Urothelium cell line (cell line): ENCODE measurements at regions not wholly inside any gene's neighbourhood (a gene's known extent, or its start where the extent isn't known, plus 50 kb on each side); places are given as distances from the start of the nearest gene placed in this dataset.
"Not testable (repeated sequence)": the region's sequence is repeated elsewhere in the genome, so short reads cannot be mapped to it uniquely, and the experiment has no call there.

Experiments
- DNase-seq: peaks from one replicate; pipeline ENCODE4 v3.0.0; 2011; ENCODE audit warnings: low spot score, mixed read lengths
- FAIRE-seq: peaks from 2 replicates; lab custom pipeline; 2011; peaks lifted over from hg19 to GRCh38; lab: Jason Lieb, UNC

DNA sequence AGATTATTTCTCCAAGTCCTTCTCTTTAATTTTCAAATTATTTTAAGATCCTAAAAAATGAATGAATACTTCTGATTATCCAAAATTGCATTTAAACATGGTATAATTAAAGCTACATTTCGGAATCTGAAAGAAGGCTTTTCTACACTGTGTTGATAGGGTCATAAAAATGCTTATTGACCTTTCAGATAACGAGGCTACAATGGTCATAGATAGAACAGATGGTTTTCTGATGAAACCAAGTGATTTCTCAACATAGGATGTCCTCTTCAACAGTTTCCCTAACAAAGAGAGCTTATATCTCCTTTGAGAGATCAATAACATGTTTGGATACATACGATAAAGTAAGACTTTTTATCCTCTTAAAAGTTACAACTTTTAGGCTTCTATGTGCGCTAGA is 201.1 kb downstream of the PTH2R start:
- FAIRE-seq, result no peak
- no peak for DNase-seq

- DNase-seq, result no peak
- no peak for FAIRE-seq
Observed at GRCh38 chr2:208608122-208608835, 201.7 kb downstream of the PTH2R start.

GRCh38 chr2:208609166-208609804 is 202.7 kb downstream of the PTH2R start:
- no peak for DNase-seq

DNA sequence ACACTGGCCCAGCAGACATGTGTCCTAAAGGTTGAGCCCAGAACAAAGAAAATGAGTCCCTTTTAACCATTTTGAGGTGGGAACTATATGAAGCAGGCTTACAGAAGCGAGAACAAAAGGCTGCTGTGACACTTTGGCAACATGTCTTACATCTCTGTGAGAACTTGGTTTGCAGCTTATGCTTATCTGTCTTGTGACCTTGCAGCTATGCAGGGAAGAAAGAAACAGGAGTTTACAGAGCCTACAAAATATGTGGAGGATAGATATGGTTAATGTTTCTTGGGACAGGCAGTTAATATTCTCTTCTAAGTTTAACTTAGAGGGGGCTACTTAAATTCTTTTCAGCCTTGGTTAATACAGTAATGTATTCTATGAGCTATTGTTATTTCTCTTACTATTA is 209.1 kb downstream of the PTH2R start:
- FAIRE-seq, DNase-seq: not testable (repeated sequence)

More at GRCh38 chr2:208609166-208609804, 202.7 kb downstream of the PTH2R start:
- no peak for FAIRE-seq

DNA sequence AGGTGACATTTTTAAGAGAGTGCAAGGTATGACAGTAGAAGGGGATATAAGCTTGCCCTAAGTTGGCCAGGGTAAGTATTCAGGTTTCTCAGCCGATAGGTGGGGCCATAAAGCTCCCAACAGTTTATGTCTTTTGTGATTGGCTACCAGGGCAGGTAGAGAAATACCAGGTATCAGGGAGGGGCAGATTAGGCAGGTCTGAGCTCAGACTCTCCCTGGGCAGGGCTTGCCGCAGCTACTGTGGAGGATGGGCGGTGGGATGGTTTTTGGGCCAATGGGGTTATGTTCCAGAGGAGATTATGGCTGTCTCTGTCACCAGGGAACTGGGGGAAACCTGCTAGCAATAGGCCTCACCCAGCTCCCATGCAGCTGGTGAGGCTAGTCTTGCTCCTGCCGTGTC is 211.6 kb downstream of the PTH2R start:
- DNase-seq (no peak), FAIRE-seq (no peak)

DNA sequence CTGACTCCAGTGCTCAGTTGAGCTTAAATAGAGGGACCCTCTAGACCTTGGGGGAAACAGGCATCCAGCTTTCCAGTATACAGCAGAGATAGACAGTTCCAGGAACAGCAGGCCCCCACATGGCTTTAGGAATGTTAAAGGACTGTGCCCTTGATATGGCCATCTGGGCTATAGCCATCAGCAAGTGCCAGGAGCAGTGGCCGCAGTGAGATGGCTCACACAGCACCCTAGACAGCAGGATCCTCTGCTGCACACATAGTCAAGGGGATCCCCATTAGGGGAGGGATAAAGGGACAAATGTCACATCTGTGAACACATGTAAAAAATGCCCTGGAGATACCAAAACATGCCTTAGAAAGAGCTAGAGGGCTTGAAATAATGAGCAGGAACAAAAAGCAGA is 213.4 kb downstream of the PTH2R start:
- no peak for FAIRE-seq
- no peak for DNase-seq

GRCh38 chr2:208620487-208620978 is 213.9 kb downstream of the PTH2R start:
- DNase-seq (no peak), FAIRE-seq (no peak)

DNA sequence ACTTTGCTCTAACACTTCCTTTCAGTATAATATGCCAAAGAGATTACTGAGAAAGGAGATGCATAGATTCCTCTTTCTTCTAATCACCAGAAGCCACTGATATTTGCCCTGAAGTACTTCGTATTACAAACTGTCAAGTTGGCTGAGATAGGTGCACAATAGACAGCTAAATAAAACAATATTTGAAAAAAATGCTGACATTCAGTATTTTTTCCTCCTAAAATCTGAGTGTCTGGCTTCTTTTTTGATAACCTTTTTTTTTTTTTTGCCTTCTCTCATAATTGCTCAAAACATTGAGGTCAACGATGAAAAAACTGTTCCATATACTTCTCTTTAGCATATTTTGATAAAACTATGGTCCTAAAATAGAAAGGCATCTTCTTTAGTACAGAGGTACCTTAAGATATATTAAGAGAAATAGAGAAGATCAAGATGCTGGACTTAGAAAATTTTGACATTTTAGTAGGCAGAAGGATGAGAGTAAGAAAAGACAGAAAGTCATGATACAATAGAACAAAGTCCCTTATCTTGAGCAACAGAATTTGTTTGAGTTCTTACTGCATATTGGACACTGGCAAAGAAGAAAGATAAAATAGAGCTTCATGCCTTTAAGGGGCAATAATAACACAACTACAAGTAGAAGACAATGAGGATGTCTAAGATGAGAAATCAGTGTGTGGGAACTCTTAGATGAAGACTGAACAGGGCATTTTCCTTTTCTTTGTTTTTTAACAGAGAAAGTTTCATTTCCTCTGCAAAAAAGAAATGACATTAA is 220.7 kb downstream of the PTH2R start:
- FAIRE-seq (no peak), DNase-seq (no peak)

GRCh38 chr2:208627916-208628315 is 221.3 kb downstream of the PTH2R start:
- DNase-seq (no peak), FAIRE-seq (no peak)

DNA sequence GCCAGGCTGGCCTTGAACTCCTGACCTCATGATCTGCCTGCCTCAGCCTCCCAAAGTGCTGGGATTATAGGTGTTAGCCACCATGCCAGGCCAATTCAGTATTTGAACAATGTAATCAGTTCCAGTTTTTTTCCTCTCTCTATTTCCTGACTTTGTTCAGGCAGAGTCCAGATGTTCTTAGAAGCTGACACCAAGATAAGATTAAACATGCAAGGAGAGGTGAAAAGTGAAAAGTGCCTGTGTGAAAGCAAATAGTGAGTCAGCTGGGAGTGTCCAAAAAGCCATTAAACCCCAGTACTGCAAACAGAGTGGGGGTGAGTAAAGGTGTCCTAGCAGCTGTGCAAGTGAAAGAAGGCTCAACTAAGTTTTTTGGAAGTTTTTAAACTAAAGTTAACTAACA is 231.5 kb downstream of the PTH2R start:
- no peak for DNase-seq
- no peak for FAIRE-seq

DNA sequence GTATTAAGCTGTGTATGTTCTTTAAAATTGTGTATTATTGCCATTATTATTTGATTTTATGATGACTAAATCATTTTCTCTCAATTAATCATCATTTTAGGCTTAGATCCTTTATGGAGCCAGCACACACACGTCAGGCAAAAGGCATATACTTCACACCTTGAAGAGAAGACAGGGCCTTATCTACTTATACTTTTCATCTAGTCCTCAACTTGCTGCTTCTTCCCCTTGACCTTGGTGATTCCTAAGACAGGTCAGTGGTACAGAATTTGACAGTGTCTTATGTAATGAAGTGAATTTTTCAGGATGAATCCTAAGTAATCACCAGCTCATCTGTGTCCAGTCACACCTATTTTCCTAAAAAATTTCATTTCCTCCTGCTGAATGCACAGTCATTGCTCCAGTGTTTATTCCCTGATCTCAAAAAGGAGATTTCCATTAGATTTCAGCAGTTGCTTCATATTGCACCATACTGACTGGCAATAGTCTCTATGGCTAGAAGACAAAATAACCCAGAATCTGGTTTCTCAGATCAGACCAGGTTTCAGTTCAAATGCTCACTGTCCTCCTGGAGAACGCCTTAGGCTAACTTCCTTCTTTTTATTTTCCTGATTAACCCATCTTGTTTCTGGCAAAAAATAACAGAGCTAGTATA is 235.7 kb downstream of the PTH2R start:
- FAIRE-seq, result no peak
- no peak for DNase-seq

DNA sequence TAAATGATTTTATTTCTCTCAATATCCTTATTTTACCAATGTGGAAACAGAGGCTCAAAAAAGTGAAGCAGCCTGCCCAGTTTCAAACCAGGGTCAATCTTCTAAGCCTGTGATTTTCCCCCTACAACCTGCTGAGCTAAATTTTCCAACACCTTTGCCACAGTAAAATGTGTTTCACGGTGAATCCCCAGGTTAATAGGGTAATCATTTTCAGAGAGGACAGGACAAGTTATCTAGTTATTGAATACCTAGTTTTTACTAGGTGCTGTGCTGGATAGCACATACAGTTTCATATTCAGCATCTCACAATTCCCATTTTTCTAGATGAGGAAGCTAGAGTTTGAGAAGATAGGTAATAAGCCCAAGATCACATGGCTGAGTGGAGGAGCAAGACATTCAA is 236.6 kb downstream of the PTH2R start:
- no peak for DNase-seq
- no peak for FAIRE-seq

DNA sequence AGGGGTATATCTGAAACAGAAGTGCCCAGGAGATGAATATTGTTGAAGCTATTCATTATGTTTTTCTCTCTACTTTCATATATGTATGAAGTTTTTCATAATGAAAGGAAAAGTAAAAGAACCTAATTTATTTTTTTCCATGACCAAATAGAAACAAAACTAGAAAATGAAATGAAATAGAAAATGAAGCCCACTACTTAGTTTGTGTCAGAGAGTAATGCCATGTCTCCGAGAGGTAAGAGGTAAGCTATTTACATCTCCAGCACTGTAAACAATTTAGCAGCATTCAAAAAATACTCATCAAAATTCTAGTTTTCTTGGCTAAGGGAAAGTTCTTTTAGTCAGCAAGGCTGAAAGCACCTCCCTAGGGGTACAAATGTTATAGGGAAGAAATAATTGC is 238.6 kb downstream of the PTH2R start:
- FAIRE-seq, result no peak
- no peak for DNase-seq

GRCh38 chr2:208648368-208648767 is 241.8 kb downstream of the PTH2R start:
- DNase-seq (no peak), FAIRE-seq (no peak)

DNA sequence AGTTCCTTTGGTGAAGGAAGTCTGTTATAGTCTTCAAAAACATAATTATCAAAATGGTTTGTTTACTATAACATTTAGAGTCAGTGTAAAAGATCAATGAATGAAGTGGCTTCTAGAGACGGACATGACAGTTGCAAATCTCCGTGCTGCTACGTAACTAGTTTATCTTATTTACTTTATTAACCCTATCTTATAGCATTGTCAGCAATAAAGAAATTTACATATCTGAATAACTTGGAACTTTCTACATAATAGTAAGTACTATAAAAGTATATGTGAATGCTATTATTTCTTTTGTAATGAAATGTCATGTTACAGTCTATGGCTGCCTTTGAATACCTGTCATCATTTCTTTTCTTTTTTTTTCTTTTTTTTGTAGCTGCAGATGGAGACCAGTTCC is 246.8 kb downstream of the PTH2R start:
- FAIRE-seq, result no peak
- DNase-seq, result no peak

DNA sequence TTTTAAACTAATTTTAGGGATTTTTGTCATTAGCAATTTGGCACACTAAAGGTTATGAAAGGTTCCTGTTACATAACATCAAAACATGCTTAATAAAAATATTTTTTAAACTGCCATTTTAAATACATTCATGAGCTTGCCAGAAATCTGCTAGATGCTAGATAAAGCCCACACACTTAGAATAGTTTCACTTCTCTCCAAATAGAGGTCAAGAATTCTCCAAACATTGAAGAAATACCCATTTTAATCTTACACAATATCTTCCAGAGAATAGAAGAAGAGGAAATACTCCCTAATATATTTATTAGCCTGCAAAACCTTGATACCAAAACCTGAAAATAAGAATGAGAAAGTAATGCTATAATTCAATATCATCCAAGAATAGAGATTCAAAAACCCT is 247.5 kb downstream of the PTH2R start:
- FAIRE-seq (no peak), DNase-seq (no peak)

DNA sequence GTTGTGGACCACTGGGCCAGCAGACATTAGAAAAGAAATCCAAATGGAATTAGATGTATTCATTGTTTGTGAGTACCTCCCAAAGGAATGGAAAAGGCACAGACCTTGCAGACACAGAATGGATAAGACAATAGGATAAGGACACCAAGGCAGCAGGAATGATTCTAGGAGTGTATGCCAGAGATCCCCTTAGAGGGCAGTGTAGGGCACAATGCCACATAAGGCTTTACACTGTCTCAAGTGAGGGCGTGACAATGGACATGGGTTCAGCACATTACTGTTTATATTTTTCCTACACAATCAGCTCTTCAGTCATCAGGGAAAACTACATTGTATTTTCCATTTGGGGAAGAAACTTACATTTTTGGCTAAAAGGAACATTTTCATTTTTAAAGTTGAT is 250.9 kb downstream of the PTH2R start:
- DNase-seq, result no peak
- FAIRE-seq, result no peak

DNA sequence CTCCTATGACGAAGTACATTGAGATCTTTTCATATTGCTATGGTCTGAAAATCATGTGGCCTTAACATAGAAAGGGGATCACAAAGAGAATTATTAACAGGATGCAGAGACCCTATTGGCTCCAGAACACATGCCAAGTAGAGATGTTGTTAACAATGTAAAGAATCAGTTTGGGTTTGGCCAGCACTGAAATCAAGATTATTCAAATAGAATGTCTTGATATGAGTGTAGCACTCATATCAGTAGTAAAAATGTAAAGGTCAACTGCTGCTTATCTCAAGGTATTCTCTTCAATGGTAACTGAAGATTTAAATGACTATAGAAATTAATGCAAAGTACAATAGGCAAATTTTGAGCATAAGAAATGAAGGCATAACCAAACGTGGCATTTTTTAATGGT is 262.8 kb downstream of the PTH2R start:
- FAIRE-seq (no peak), DNase-seq (no peak)

GRCh38 chr2:208671284-208671683 is 264.7 kb downstream of the PTH2R start:
- FAIRE-seq (no peak), DNase-seq (no peak)

- no peak for FAIRE-seq
- no peak for DNase-seq
Observed at GRCh38 chr2:208671886-208672680, 265.5 kb downstream of the PTH2R start.
